Ecto neural progenitor cell (in vitro differentiated cells): ENCODE measurements at regions not wholly inside any gene's neighbourhood (a gene's known extent, or its start where the extent isn't known, plus 50 kb on each side); places are given as distances from the start of the nearest gene placed in this dataset.

ENCODE experiments used
- DNase-seq: peaks from one replicate; pipeline ENCODE4 v3.0.0-alpha.2; 2018; ENCODE audit warnings: low spot score

- DNase-seq = no peak
Observed at GRCh38 chr10:10587744-10588393, 429.8 kb upstream of the CELF2 start.

- DNase-seq = no peak
Observed at GRCh38 chr10:10589540-10590303, 427.9 kb upstream of the CELF2 start.

- no peak for DNase-seq
Observed at GRCh38 chr10:10591715-10592341, 425.8 kb upstream of the CELF2 start.

GRCh38 chr10:10596256-10596655 lies 421.4 kb upstream of the CELF2 start:
- DNase-seq = no peak

- no peak for DNase-seq
Observed at GRCh38 chr10:10598297-10598696, 419.4 kb upstream of the CELF2 start.

GRCh38 chr10:10600004-10600403 lies 417.7 kb upstream of the CELF2 start:
- no peak for DNase-seq

GRCh38 chr10:10605551-10606081 lies 412.1 kb upstream of the CELF2 start:
- no peak for DNase-seq

- DNase-seq = no peak
Observed at GRCh38 chr10:10609379-10609955, 408.2 kb upstream of the CELF2 start.

GRCh38 chr10:10610171-10610570 lies 407.5 kb upstream of the CELF2 start:
- no peak for DNase-seq

DNA sequence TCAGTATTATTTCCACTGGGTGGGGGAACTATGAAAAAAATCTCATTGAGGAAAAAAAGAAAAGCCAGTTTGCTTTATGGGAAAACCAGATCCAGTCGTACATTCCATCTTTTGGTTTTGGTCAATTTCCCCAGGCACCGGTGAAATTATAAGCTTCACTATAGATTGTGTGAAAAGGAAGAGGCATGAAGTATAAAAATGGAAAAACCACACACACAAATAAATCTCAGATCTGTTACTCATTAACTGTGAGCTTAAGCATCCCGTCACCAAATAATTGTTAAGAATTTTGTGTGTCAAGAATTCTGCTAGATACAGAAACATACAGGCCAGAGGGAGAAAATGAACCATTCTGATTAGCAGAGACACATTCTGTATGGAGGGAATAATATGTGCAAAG lies 405.5 kb upstream of the CELF2 start:
- DNase-seq = no peak

DNA sequence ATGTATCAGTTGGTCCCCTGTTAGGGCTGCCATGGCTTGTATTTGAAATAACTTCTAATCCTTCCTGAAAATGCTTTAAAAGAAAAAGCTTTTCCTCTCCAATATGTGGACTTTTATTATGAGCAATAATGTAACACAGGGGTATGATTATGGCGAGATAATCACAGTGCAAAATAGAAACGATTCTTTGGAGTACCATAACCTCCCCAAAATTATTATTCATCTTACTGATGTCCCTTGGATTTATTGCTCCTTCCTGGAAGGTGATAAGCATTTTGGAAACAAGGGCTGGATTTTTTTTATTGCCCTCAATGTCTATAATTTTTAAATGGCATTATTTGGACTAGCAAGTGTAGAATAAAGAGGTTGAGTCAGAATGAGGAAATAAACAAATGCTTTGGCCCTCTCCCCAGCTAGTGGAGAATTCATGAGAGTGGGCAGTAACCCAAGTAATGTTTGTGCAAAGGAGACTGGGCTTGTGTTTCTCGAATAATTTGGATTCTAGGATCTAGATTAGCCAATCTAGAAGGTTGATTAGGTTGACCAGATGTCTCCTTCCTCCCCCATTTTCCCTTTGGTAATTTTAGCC lies 403.9 kb upstream of the CELF2 start:
- no peak for DNase-seq

GRCh38 chr10:10617686-10618085 lies 400.0 kb upstream of the CELF2 start:
- DNase-seq = no peak

- DNase-seq = no peak
Observed at GRCh38 chr10:10618139-10618538, 399.5 kb upstream of the CELF2 start.

DNA sequence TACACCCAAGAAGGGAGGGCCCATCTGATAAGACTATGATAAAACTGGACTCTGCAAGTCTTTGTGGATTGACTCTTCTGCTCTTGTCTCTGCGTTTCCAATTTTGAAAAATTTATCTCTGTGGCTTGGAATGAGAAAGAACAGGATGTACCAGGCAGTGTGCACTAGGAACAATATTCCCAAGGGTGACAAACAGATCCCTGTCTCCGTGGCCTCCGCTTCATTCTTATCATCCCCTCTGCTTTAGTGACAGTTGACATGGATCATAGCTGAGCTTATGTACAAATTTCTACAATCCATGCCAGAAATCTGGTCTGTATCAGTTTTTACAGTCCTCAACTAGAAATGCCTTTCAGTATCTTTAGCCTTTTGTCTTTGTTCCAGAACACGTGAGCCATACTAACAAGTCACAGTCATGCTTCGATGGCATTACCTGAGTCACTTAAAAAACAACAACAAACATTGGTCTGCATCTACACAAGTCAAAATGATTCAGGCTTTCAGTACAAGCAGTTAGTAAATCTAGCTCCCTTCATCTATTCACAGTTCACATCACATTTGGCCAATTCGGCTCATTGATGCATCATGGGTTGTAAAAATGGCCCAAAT lies 393.6 kb upstream of the CELF2 start:
- no peak for DNase-seq

- DNase-seq = no peak
Observed at GRCh38 chr10:10624567-10624962, 393.1 kb upstream of the CELF2 start.

DNA sequence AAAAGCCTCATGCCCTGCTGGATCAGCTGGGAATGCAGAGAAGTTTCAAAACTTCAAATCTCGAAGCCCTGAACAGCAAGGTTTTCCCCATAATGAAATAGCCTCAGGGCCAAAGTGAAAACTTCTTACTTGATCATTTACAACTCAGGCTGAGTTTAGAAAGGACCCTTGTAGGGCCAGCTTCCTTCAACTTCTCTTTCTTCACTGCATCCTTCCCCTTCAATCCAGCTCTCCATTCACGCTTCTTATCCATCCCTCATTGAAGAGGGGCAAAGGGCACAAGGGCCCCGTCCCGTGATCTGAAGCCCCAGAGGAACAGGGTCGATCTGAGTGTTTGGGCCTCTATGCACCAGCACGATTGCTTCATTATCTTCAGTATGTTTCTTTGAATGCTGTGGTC lies 392.2 kb upstream of the CELF2 start:
- DNase-seq = no peak

DNA sequence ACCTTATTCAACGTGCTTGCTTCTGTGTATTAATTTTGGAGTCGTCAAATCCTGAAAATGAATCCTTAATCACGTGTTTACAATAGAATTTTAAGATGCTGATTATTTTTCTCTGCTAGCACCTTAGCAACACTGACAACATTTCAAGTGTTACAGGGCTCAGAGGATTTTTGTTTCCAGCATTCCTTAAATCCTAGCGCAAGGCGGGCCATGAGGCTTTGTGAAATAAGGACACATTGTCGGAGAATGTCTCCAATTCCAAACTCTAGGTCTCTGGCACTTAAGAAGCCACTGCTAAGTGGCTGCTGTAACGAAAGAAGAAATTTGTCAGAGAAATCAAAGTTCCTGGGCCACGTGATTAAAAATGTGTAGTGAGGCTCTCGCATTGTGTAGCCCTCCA lies 390.9 kb upstream of the CELF2 start:
- no peak for DNase-seq

DNA sequence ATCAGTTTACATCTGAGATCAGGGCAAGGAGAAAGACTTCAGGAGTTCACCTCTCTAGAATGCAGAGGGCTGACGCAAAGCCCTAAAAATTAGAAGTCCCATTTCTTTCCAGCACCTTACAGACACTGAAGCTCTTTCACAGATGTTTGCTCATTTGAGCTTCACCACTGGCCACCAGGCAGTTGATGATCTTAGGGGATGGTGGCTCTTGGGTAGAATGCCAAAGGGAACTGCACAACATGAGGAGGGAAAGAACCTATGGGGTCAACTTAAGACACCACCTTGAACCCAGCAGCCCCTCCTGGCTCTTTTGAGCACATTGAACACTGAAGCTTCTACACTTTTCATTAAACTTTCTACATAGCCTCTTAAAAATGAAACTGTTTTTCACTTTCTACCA lies 390.3 kb upstream of the CELF2 start:
- no peak for DNase-seq

GRCh38 chr10:10629512-10629911 lies 388.2 kb upstream of the CELF2 start:
- DNase-seq = no peak

- no peak for DNase-seq
Observed at GRCh38 chr10:10630281-10630680, 387.4 kb upstream of the CELF2 start.

DNA sequence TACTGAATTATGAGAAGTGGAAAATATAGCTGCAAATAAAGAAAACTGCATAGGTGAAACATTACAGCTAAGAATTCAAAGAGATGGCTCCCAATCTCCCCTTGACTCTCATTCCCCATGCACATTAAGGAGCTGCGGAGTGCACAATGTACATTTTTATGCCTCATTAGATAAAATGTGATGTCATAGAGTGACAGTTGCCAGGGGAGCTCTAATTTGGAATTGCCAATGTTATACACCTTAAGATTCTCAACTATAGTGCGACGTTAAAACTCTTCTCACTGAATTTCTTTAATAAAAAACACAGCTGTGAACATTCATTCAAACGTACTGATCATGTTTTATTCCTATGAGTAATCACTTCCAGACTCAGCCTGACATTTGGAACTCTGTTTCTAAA lies 386.9 kb upstream of the CELF2 start:
- DNase-seq = no peak

DNA sequence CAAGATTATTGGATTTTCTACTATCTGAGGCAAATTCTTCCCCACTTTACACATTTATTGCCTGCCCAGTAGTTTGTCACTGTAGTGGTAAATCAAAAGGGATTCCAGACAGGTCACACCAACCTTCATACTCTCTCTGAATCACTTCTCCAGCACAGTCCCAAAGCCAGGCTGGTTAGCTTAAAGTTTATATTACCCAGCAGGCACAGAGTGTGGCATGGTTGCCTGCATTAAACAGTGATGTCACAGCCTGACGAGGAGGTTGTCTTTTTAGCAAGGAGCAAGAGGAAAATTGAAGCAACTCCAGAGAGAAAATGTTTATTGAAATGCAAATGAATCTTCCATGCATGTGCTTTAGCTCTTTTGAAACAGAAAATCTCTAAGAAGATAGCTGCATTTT lies 375.5 kb upstream of the CELF2 start:
- no peak for DNase-seq
